ENCODE measurements at regions not wholly inside any gene's neighbourhood (a gene's known extent, or its start where the extent isn't known, plus 50 kb on each side); places are given as distances from the start of the nearest gene placed in this dataset.

DNA sequence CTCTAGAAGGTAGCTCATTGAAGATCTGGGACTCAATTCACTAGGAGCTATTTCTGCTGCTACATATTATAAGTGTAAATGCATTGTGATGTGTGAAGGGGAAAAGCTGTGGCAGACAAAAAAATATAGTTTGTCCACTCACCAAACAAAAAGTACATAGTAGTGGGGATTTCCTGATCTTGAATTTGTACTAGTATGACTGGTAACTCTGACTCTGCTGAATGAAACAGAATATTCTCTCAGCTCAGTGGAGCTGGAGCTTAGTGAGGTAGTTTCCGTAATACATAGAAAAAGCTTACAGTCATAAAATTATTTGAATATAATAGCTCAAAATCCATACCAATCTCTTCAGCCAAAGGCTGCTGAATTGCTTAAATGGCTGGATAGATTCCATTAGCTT lies 455.6 kb upstream of the CD180 start:
- no peaks in the 10 kb centered on the region for H3K4me1 ChIP-seq (ENCODE audit: control insufficient read depth, extremely low read depth, insufficient read depth, low read length)
- ChIA-PET CTCF (interaction anchor here (1.2 to 2.1 kb wide), 2 partner anchors 9 to 10 kb away, joined by 3 to 5 read pairs; no protein-coding TSS in a partner anchor), POLR2A (no interaction called here)
- no peaks in the 10 kb centered on the region for H3K36me3 ChIP-seq (ENCODE audit: control insufficient read depth in 2 of 2, extremely low read depth in 1 of 2, insufficient read depth in 2 of 2, low read length in 2 of 2)
- H3K79me2 ChIP-seq (ENCODE audit: control insufficient read depth, insufficient read depth, low read length): no peaks in the 10 kb centered on the region
- intact Hi-C loops (cut with micrococcal nuclease) (no loop called here), dilution Hi-C loops (cut with MboI; ENCODE audit: extremely low pct_ligation_motif_present, low sequenced_read_pairs) (no loop called here)
- DNase-seq (ENCODE audit: low read depth, low spot score) (no peak), FAIRE-seq (no peak)
- no TSS peak for BruUV-seq (replicated peaks)
- no peak overlapping the region for H3K9ac ChIP-seq (replicated peaks; ENCODE audit: extremely low read depth, insufficient read depth, low read length)
- H4K20me1 ChIP-seq (replicated peaks; ENCODE audit: control insufficient read depth, extremely low read depth, insufficient read depth, low read length): no peaks in the 10 kb centered on the region
- no peak overlapping the region for H2AFZ ChIP-seq (ENCODE audit: low read depth, low read length)
- no peak overlapping the region for H3K4me2 ChIP-seq (ENCODE audit: insufficient read depth, low read length)
- no peak overlapping the region for H3K4me3 ChIP-seq (replicated peaks in 1 of 3; ENCODE audit: insufficient read depth in 1 of 3, low read depth in 1 of 3, low read length in 3 of 3)
- H3K9me3 ChIP-seq (replicated peaks; ENCODE audit: control insufficient read depth, insufficient read depth, low read length): no peaks in the 10 kb centered on the region
- H3K27me3 ChIP-seq (ENCODE audit: control insufficient read depth in 2 of 2, insufficient read depth in 2 of 2, low read length in 2 of 2): no peaks in the 10 kb centered on the region
- H3K9me1 ChIP-seq (replicated peaks; ENCODE audit: control insufficient read depth, extremely low read depth, insufficient read depth, low read length): no peaks in the 10 kb centered on the region
- TF ChIP-seq FOS (IDR thresholded peaks at IDR 0.05; ENCODE audit: borderline replicate concordance, insufficient read depth, low read length): no peak
- TF ChIP-seq, protein P1, sequence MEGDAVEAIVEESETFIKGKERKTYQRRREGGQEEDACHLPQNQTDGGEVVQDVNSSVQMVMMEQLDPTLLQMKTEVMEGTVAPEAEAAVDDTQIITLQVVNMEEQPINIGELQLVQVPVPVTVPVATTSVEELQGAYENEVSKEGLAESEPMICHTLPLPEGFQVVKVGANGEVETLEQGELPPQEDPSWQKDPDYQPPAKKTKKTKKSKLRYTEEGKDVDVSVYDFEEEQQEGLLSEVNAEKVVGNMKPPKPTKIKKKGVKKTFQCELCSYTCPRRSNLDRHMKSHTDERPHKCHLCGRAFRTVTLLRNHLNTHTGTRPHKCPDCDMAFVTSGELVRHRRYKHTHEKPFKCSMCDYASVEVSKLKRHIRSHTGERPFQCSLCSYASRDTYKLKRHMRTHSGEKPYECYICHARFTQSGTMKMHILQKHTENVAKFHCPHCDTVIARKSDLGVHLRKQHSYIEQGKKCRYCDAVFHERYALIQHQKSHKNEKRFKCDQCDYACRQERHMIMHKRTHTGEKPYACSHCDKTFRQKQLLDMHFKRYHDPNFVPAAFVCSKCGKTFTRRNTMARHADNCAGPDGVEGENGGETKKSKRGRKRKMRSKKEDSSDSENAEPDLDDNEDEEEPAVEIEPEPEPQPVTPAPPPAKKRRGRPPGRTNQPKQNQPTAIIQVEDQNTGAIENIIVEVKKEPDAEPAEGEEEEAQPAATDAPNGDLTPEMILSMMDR (IDR thresholded peaks at IDR 0.05; ENCODE audit: extremely low read depth in 1 of 2, insufficient read depth in 1 of 2, low read depth in 1 of 2, low read length in 2 of 2): no peak
- no peak for TF ChIP-seq JUN (IDR thresholded peaks at IDR 0.05; ENCODE audit: borderline replicate concordance, insufficient read depth, insufficient read length, low read depth)
- no peak overlapping the region for H3K27ac ChIP-seq (ENCODE audit: insufficient read depth, low read depth, low read length)

DNA sequence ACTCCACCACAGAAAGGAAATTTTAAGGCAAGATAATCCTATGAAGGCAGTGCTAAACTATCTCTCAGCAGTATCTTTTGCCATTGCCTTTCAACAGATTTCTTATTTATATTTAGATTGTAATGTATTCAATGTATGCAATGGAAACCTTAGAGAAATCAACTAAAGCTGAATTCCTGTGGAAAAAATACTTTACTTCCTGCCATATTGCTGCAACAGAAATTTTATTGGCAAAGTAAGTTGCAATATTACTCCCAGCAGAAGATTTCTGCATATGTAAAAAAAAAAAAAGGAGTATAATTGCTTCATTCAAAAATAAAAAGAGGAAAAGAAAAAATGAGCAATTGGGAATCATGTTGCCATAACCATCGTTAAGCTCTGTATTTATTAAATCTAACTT lies 454.6 kb upstream of the CD180 start:
- H3K4me2 ChIP-seq (ENCODE audit: insufficient read depth, low read length): no peak overlapping the region
- no peaks in the 10 kb centered on the region for H3K79me2 ChIP-seq (ENCODE audit: control insufficient read depth, insufficient read depth, low read length)
- ChIA-PET CTCF (interaction anchor here (1.2 kb wide), 1 partner anchor 11 kb away, joined by 3 read pairs; no protein-coding TSS in a partner anchor), POLR2A (no interaction called here)
- BruUV-seq (replicated peaks): no TSS peak
- FAIRE-seq (no peak), DNase-seq (ENCODE audit: low read depth, low spot score) (no peak)
- TF ChIP-seq, protein P2, sequence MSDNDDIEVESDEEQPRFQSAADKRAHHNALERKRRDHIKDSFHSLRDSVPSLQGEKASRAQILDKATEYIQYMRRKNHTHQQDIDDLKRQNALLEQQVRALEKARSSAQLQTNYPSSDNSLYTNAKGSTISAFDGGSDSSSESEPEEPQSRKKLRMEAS (IDR thresholded peaks at IDR 0.05; ENCODE audit: insufficient read depth, insufficient read length): no peak
- no peak for TF ChIP-seq GATA2 (IDR thresholded peaks at IDR 0.05; ENCODE audit: insufficient read depth, insufficient read length, low read depth, low read length)
- no peak for TF ChIP-seq EZH2 (IDR thresholded peaks at IDR 0.05; ENCODE audit: borderline replicate concordance, low read depth, low read length, severe bottlenecking)
- TF ChIP-seq POLR2AphosphoS5 (IDR thresholded peaks at IDR 0.05; ENCODE audit: insufficient read depth, low read depth, low read length): no peak
- TF ChIP-seq, protein P1 (IDR thresholded peaks at IDR 0.05; ENCODE audit: extremely low read depth in 1 of 2, insufficient read depth in 1 of 2, low read depth in 1 of 2, low read length in 2 of 2): no peak
- TF ChIP-seq MYC (IDR thresholded peaks at IDR 0.05; ENCODE audit: low read depth, low read length): no peak
- TF ChIP-seq FOS (IDR thresholded peaks at IDR 0.05; ENCODE audit: borderline replicate concordance, insufficient read depth, low read length): no peak
- TF ChIP-seq JUN (IDR thresholded peaks at IDR 0.05; ENCODE audit: borderline replicate concordance, insufficient read depth, insufficient read length, low read depth): no peak
- no peak for TF ChIP-seq POLR2A (IDR thresholded peaks at IDR 0.05; ENCODE audit: low read depth, low read length)
- intact Hi-C loops (cut with micrococcal nuclease) (no loop called here), dilution Hi-C loops (cut with MboI; ENCODE audit: extremely low pct_ligation_motif_present, low sequenced_read_pairs) (no loop called here)
- H3K27ac ChIP-seq (ENCODE audit: insufficient read depth, low read depth, low read length): no peak overlapping the region
- H3K4me1 ChIP-seq (ENCODE audit: control insufficient read depth, extremely low read depth, insufficient read depth, low read length): no peaks in the 10 kb centered on the region
- no peaks in the 10 kb centered on the region for H3K27me3 ChIP-seq (ENCODE audit: control insufficient read depth in 2 of 2, insufficient read depth in 2 of 2, low read length in 2 of 2)
- no peaks in the 10 kb centered on the region for H3K36me3 ChIP-seq (ENCODE audit: control insufficient read depth in 2 of 2, extremely low read depth in 1 of 2, insufficient read depth in 2 of 2, low read length in 2 of 2)
- H3K9me1 ChIP-seq (replicated peaks; ENCODE audit: control insufficient read depth, extremely low read depth, insufficient read depth, low read length): no peaks in the 10 kb centered on the region
- no peaks in the 10 kb centered on the region for H4K20me1 ChIP-seq (replicated peaks; ENCODE audit: control insufficient read depth, extremely low read depth, insufficient read depth, low read length)
- H3K9ac ChIP-seq (replicated peaks; ENCODE audit: extremely low read depth, insufficient read depth, low read length): no peak overlapping the region
- H3K9me3 ChIP-seq (replicated peaks; ENCODE audit: control insufficient read depth, insufficient read depth, low read length): no peaks in the 10 kb centered on the region
- H3K4me3 ChIP-seq (replicated peaks in 1 of 3; ENCODE audit: insufficient read depth in 1 of 3, low read depth in 1 of 3, low read length in 3 of 3): no peak overlapping the region
- no peak overlapping the region for H2AFZ ChIP-seq (ENCODE audit: low read depth, low read length)

All from endothelial cell of umbilical vein (primary cell).